Suprapubic skin (tissue), 4 donors: ENCODE measurements at regions not wholly inside any gene's neighbourhood (a gene's known extent, or its start where the extent isn't known, plus 50 kb on each side); places are given as distances from the start of the nearest gene placed in this dataset.

ENCODE experiments used
- DNase-seq, 2 donors: peaks; one replicate each; pipeline ENCODE4 v3.0.0-alpha.2; 2019; ENCODE audit warnings: low spot score in 2 of 2
- H3K27ac ChIP-seq: fragments of 200-600 bp; sonication (generic); one replicate; pipeline ENCODE4 v1.5.1; 2019
- H3K27me3 ChIP-seq: fragments of 200-600 bp; sonication (generic); one replicate; pipeline ENCODE4 v1.5.1; 2019
- H3K36me3 ChIP-seq: fragments of 200-600 bp; sonication (generic); one replicate; pipeline ENCODE4 v1.5.1; 2019
- H3K4me1 ChIP-seq: fragments of 200-600 bp; sonication (generic); one replicate; pipeline ENCODE4 v1.5.1; 2019
- H3K4me3 ChIP-seq: fragments of 200-600 bp; sonication (generic); one replicate; pipeline ENCODE4 v1.5.1; 2019; ENCODE audit warnings: mild to moderate bottlenecking
- H3K9me3 ChIP-seq: fragments of 200-600 bp; sonication (generic); one replicate; pipeline ENCODE4 v1.5.1; 2019
- CTCF ChIP-seq, 2 donors: fragments of 200-600 bp in 1 of 2; fragments of 450-650 bp in 1 of 2; sonication (generic) in 1 of 2; IDR thresholded peaks; one replicate each; pipeline ENCODE4 v1.5.1; 2016 to 2019; ENCODE audit warnings: antibody characterized with exemption in 2 of 2, mild to moderate bottlenecking in 1 of 2, moderate library complexity in 1 of 2
- EP300 ChIP-seq: sonication (generic); formaldehyde crosslinking; IDR thresholded peaks from one replicate; pipeline ENCODE4 v1.6.1; 2017; ENCODE audit warnings: antibody characterized with exemption
- POLR2A ChIP-seq, 2 donors: fragments of 450-650 bp; IDR thresholded peaks; one replicate each; pipeline ENCODE4 v1.6.1; 2017; ENCODE audit warnings: antibody characterized with exemption in 2 of 2, mild to moderate bottlenecking in 2 of 2, moderate library complexity in 2 of 2
- POLR2AphosphoS5 ChIP-seq, 3 donors: sonication (generic); formaldehyde crosslinking; IDR thresholded peaks; one replicate each; pipeline ENCODE4 v1.6.1; 2017; ENCODE audit warnings: antibody characterized with exemption in 3 of 3
- WGBS: methylation state at CpG from one replicate; pipeline ENCODE4 v1.1.5; 2018; 5-methylcytosine and 5-hydroxymethylcytosine counted together

- 93% methylated on average over 4 of the region's 4 CpGs for WGBS
- no peak overlapping the region for H3K27ac ChIP-seq
- TF ChIP-seq POLR2AphosphoS5 (IDR thresholded peaks at IDR 0.05), result no peak
- TF ChIP-seq EP300, result no peak
- TF ChIP-seq POLR2A (IDR thresholded peaks at IDR 0.05), result no peak
- TF ChIP-seq CTCF (IDR thresholded peaks at IDR 0.05), result no peak
Observed at GRCh38 chr12:108039794-108040193, 89.3 kb upstream of the WSCD2 start.

GRCh38 chr12:108040947-108041346 lies 88.1 kb upstream of the WSCD2 start:
- no peak for TF ChIP-seq CTCF (IDR thresholded peaks at IDR 0.05)
- no peak for TF ChIP-seq EP300
- no peak for TF ChIP-seq POLR2A (IDR thresholded peaks at IDR 0.05)
- TF ChIP-seq POLR2AphosphoS5 (IDR thresholded peaks at IDR 0.05), result no peak
- no peak for DNase-seq
- no peak overlapping the region for H3K4me3 ChIP-seq
- peaks cover 3% of the 10 kb centered on the region for H3K27me3 ChIP-seq
- no peaks in the 10 kb centered on the region for H3K36me3 ChIP-seq
- H3K4me1 ChIP-seq, result no peaks in the 10 kb centered on the region
- WGBS, result 72% methylated on average over 2 of the region's 2 CpGs
- H3K9me3 ChIP-seq, result no peaks in the 10 kb centered on the region
- H3K27ac ChIP-seq, result no peak overlapping the region

More at GRCh38 chr12:108039794-108040193, 89.3 kb upstream of the WSCD2 start:
- Histone ChIP-seq H3K4me3 (no peak overlapping the region), H3K27me3 (no peaks in the 10 kb centered on the region), H3K9me3 (no peaks in the 10 kb centered on the region), H3K36me3 (no peaks in the 10 kb centered on the region), H3K4me1 (no peaks in the 10 kb centered on the region)
- no peak for DNase-seq

GRCh38 chr12:108043286-108043685 lies 85.8 kb upstream of the WSCD2 start:
- Histone ChIP-seq H3K36me3 (no peaks in the 10 kb centered on the region), H3K4me3 (no peak overlapping the region), H3K27ac (no peak overlapping the region), H3K27me3 (peaks cover 3% of the 10 kb centered on the region), H3K9me3 (no peaks in the 10 kb centered on the region), H3K4me1 (peaks cover 7% of the 10 kb centered on the region)
- DNase-seq, result no peak
- WGBS, result 40% methylated on average over 3 of the region's 3 CpGs
- TF ChIP-seq CTCF (IDR thresholded peaks at IDR 0.05) (no peak), POLR2A (IDR thresholded peaks at IDR 0.05) (no peak), EP300 (no peak), POLR2AphosphoS5 (IDR thresholded peaks at IDR 0.05) (no peak)

GRCh38 chr12:108043750-108044533 lies 85.1 kb upstream of the WSCD2 start:
- H3K9me3 ChIP-seq, result no peaks in the 10 kb centered on the region
- H3K27me3 ChIP-seq, result peaks cover 3% of the 10 kb centered on the region
- H3K27ac ChIP-seq, result no peak overlapping the region
- no peak overlapping the region for H3K4me3 ChIP-seq
- WGBS, result 57% methylated on average over 7 of the region's 7 CpGs
- peaks cover 7% of the 10 kb centered on the region for H3K4me1 ChIP-seq
- TF ChIP-seq CTCF (IDR thresholded peaks at IDR 0.05), result no peak
- no peak for TF ChIP-seq POLR2A (IDR thresholded peaks at IDR 0.05)
- TF ChIP-seq EP300, result no peak
- TF ChIP-seq POLR2AphosphoS5 (IDR thresholded peaks at IDR 0.05), result no peak
- no peaks in the 10 kb centered on the region for H3K36me3 ChIP-seq
- DNase-seq, result no peak

GRCh38 chr12:108046135-108046534 lies 83.0 kb upstream of the WSCD2 start:
- H3K4me3 ChIP-seq, result no peak overlapping the region
- H3K27me3 ChIP-seq, result peaks cover 6% of the 10 kb centered on the region
- peaks cover 7% of the 10 kb centered on the region for H3K4me1 ChIP-seq
- no peaks in the 10 kb centered on the region for H3K9me3 ChIP-seq
- TF ChIP-seq POLR2A (IDR thresholded peaks at IDR 0.05) (no peak), EP300 (no peak), POLR2AphosphoS5 (IDR thresholded peaks at IDR 0.05) (no peak), CTCF (IDR thresholded peaks at IDR 0.05) (no peak)
- no peaks in the 10 kb centered on the region for H3K36me3 ChIP-seq
- no peak for DNase-seq
- 83% methylated on average over 10 of the region's 10 CpGs for WGBS
- H3K27ac ChIP-seq, result no peak overlapping the region
